ENCODE measurements at regions not wholly inside any gene's neighbourhood (a gene's known extent, or its start where the extent isn't known, plus 50 kb on each side); places are given as distances from the start of the nearest gene placed in this dataset.

GRCh38 chr9:580652-581342 is 260.7 kb upstream of the DMRT1 start:
- Histone ChIP-seq H3K4me1 (ENCODE audit: control insufficient read depth in 2 of 2, insufficient read depth in 2 of 2, low read length in 1 of 2) (no peaks in the 10 kb centered on the region), H3K9me3 (ENCODE audit: control insufficient read depth in 2 of 2, insufficient read depth in 1 of 2, low read depth in 1 of 2, low read length in 1 of 2) (no peaks in the 10 kb centered on the region), H3K4me3 (ENCODE audit: low read depth in 1 of 2, low read length in 2 of 2) (no peak overlapping the region), H3K27ac (ENCODE audit: low read depth in 2 of 2, low read length in 1 of 2) (no peak overlapping the region), H3K27me3 (ENCODE audit: control insufficient read depth in 1 of 2, insufficient read depth in 2 of 2, low read length in 2 of 2) (no peaks in the 10 kb centered on the region), H3K36me3 (ENCODE audit: control insufficient read depth in 2 of 2, insufficient read depth in 2 of 2, low read length in 1 of 2) (peaks cover 0 to 2% of the 10 kb centered on the region in 2 donors)
- WGBS, 2 donors, result 96 to 97% methylated on average over 37 to 39 of the region's 39 CpGs

GRCh38 chr9:581673-582497 is 259.6 kb upstream of the DMRT1 start:
- Histone ChIP-seq H3K36me3 (ENCODE audit: control insufficient read depth in 2 of 2, insufficient read depth in 2 of 2, low read length in 1 of 2) (peaks cover 0 to 2% of the 10 kb centered on the region in 2 donors), H3K9me3 (ENCODE audit: control insufficient read depth in 2 of 2, insufficient read depth in 1 of 2, low read depth in 1 of 2, low read length in 1 of 2) (no peaks in the 10 kb centered on the region), H3K4me3 (ENCODE audit: low read depth in 1 of 2, low read length in 2 of 2) (no peak overlapping the region), H3K27me3 (ENCODE audit: control insufficient read depth in 1 of 2, insufficient read depth in 2 of 2, low read length in 2 of 2) (no peaks in the 10 kb centered on the region), H3K27ac (ENCODE audit: low read depth in 2 of 2, low read length in 1 of 2) (no peak overlapping the region), H3K4me1 (ENCODE audit: control insufficient read depth in 2 of 2, insufficient read depth in 2 of 2, low read length in 1 of 2) (no peaks in the 10 kb centered on the region)
- 75 to 81% methylated on average over 7 of the region's 7 CpGs for WGBS, 2 donors

GRCh38 chr9:582775-583174 is 258.7 kb upstream of the DMRT1 start:
- Histone ChIP-seq H3K27ac (ENCODE audit: low read depth in 2 of 2, low read length in 1 of 2) (no peak overlapping the region), H3K4me1 (ENCODE audit: control insufficient read depth in 2 of 2, insufficient read depth in 2 of 2, low read length in 1 of 2) (no peaks in the 10 kb centered on the region), H3K27me3 (ENCODE audit: control insufficient read depth in 1 of 2, insufficient read depth in 2 of 2, low read length in 2 of 2) (no peaks in the 10 kb centered on the region), H3K4me3 (ENCODE audit: low read depth in 1 of 2, low read length in 2 of 2) (no peak overlapping the region), H3K9me3 (ENCODE audit: control insufficient read depth in 2 of 2, insufficient read depth in 1 of 2, low read depth in 1 of 2, low read length in 1 of 2) (no peaks in the 10 kb centered on the region), H3K36me3 (ENCODE audit: control insufficient read depth in 2 of 2, insufficient read depth in 2 of 2, low read length in 1 of 2) (peaks cover 0 to 2% of the 10 kb centered on the region in 2 donors)
- 53 to 60% methylated on average over 3 of the region's 3 CpGs for WGBS, 2 donors

GRCh38 chr9:587527-587926 is 254.0 kb upstream of the DMRT1 start:
- no peaks in the 10 kb centered on the region for H3K36me3 ChIP-seq (ENCODE audit: control insufficient read depth in 2 of 2, insufficient read depth in 2 of 2, low read length in 1 of 2)
- WGBS, 2 donors, result 77 to 80% methylated on average over 2 of the region's 2 CpGs
- H3K4me1 ChIP-seq (ENCODE audit: control insufficient read depth in 2 of 2, insufficient read depth in 2 of 2, low read length in 1 of 2), result peaks cover 0 to 6% of the 10 kb centered on the region in 2 donors
- H3K4me3 ChIP-seq (ENCODE audit: low read depth in 1 of 2, low read length in 2 of 2), result no peak overlapping the region
- no peaks in the 10 kb centered on the region for H3K9me3 ChIP-seq (ENCODE audit: control insufficient read depth in 2 of 2, insufficient read depth in 1 of 2, low read depth in 1 of 2, low read length in 1 of 2)
- no peaks in the 10 kb centered on the region for H3K27me3 ChIP-seq (ENCODE audit: control insufficient read depth in 1 of 2, insufficient read depth in 2 of 2, low read length in 2 of 2)
- no peak overlapping the region for H3K27ac ChIP-seq (ENCODE audit: low read depth in 2 of 2, low read length in 1 of 2)

DNA sequence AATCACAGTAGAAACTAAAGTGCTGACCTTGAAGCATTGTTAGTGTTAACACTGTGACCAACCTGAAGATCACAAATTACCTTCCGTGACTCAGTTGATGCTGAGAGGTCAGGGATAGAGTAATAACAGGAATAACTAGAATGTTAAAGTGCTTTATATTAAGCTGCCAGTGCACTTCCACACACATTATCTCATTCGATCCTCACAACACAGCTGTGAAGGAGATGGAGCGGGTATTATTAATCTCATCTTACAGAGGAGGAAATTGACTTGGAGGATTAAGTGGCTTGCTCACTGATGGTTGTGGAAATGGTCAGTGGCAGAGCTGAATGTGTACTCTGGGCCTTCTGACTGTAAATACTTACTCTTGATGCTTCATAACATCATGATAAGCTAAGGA is 252.5 kb upstream of the DMRT1 start:
- Histone ChIP-seq H3K4me1 (ENCODE audit: control insufficient read depth in 2 of 2, insufficient read depth in 2 of 2, low read length in 1 of 2) (peaks cover 0 to 6% of the 10 kb centered on the region in 2 donors), H3K4me3 (ENCODE audit: low read depth in 1 of 2, low read length in 2 of 2) (no peak overlapping the region), H3K36me3 (ENCODE audit: control insufficient read depth in 2 of 2, insufficient read depth in 2 of 2, low read length in 1 of 2) (no peaks in the 10 kb centered on the region), H3K9me3 (ENCODE audit: control insufficient read depth in 2 of 2, insufficient read depth in 1 of 2, low read depth in 1 of 2, low read length in 1 of 2) (no peaks in the 10 kb centered on the region), H3K27ac (ENCODE audit: low read depth in 2 of 2, low read length in 1 of 2) (peak overlapping the region; percentile 54 to 86), H3K27me3 (ENCODE audit: control insufficient read depth in 1 of 2, insufficient read depth in 2 of 2, low read length in 2 of 2) (no peaks in the 10 kb centered on the region)
- WGBS, 2 donors, result 59 to 66% methylated on average over 3 of the region's 3 CpGs

DNA sequence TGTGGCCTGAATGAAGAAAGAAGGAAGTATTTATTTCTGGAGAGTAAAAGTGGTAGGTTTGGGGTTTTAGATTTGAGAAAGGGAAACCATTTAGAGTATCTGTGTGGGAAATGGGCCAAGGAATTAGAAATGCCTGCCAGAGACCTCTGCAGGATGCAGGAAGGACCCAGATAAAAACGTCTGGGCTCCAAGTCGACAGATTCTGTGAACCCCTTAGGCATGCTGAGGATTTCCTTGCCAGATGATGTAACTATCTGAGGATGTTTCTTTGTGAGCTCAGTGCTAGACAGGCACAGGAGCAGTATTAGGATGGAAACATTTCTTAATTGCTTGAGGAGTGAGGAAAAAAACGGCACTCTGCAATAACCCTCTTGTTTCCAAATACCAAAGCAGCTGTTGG is 251.8 kb upstream of the DMRT1 start:
- Histone ChIP-seq H3K36me3 (ENCODE audit: control insufficient read depth in 2 of 2, insufficient read depth in 2 of 2, low read length in 1 of 2) (no peaks in the 10 kb centered on the region), H3K9me3 (ENCODE audit: control insufficient read depth in 2 of 2, insufficient read depth in 1 of 2, low read depth in 1 of 2, low read length in 1 of 2) (no peaks in the 10 kb centered on the region), H3K4me1 (ENCODE audit: control insufficient read depth in 2 of 2, insufficient read depth in 2 of 2, low read length in 1 of 2) (peaks cover 0 to 6% of the 10 kb centered on the region in 2 donors), H3K4me3 (ENCODE audit: low read depth in 1 of 2, low read length in 2 of 2) (no peak overlapping the region), H3K27ac (ENCODE audit: low read depth in 2 of 2, low read length in 1 of 2) (peak overlapping the region; percentile 54 to 86), H3K27me3 (ENCODE audit: control insufficient read depth in 1 of 2, insufficient read depth in 2 of 2, low read length in 2 of 2) (no peaks in the 10 kb centered on the region)
- 2 to 6% methylated on average over 3 of the region's 3 CpGs for WGBS, 2 donors

DNA sequence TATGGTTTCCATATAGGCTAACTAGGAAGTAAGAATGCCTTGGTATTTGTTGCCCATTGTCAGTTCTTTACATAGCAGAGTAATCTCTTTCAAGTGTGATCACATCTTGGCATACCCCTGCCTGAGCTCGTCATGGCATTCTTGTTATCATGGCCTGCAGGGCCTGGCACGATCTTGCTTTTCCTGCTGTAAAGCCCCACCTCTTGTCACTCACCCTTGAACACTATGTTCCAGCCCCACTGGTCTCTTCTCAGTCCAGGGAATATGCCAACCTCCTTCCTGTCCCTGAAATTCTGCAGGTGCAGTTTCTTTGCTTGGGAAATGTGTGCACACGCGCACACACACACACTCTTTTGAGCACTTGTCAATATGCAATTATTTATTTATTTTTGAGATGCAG is 250.2 kb upstream of the DMRT1 start:
- H3K9me3 ChIP-seq (ENCODE audit: control insufficient read depth in 2 of 2, insufficient read depth in 1 of 2, low read depth in 1 of 2, low read length in 1 of 2), result no peaks in the 10 kb centered on the region
- WGBS, 2 donors, result 33 to 49% methylated on average over 4 of the region's 4 CpGs
- peak overlapping the region in 1 of 2 donors; percentile 30 for H3K27ac ChIP-seq (ENCODE audit: low read depth in 2 of 2, low read length in 1 of 2)
- H3K36me3 ChIP-seq (ENCODE audit: control insufficient read depth in 2 of 2, insufficient read depth in 2 of 2, low read length in 1 of 2), result no peaks in the 10 kb centered on the region
- H3K27me3 ChIP-seq (ENCODE audit: control insufficient read depth in 1 of 2, insufficient read depth in 2 of 2, low read length in 2 of 2), result no peaks in the 10 kb centered on the region
- no peak overlapping the region for H3K4me3 ChIP-seq (ENCODE audit: low read depth in 1 of 2, low read length in 2 of 2)
- peaks cover 0 to 6% of the 10 kb centered on the region in 2 donors for H3K4me1 ChIP-seq (ENCODE audit: control insufficient read depth in 2 of 2, insufficient read depth in 2 of 2, low read length in 1 of 2)

- no peak overlapping the region for H3K27ac ChIP-seq (ENCODE audit: low read depth in 2 of 2, low read length in 1 of 2)
- peaks cover 0 to 6% of the 10 kb centered on the region in 2 donors for H3K4me1 ChIP-seq (ENCODE audit: control insufficient read depth in 2 of 2, insufficient read depth in 2 of 2, low read length in 1 of 2)
- 73 to 82% methylated on average over 9 of the region's 9 CpGs for WGBS, 2 donors
These were observed 249.3 kb upstream of the DMRT1 start for GRCh38 chr9:592225-592624.

DNA sequence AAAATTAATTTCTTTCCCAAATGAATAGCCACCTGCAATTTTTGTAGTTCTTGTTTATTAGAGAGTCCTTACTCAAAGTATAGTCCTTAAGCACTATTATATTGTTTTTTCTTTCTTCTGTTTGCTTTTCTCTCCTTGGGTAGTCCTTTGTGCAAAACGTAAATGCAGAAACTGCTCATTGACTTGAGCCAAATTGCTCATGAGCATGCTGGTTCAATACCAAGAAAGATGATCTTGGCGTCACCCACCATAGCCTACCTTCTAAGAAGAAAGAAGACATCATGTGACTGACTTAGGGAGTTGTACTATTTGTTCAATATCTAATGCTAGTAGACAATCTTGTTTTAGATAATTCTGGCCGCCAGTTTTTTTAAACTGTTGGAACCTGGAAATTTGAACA is 248.8 kb upstream of the DMRT1 start:
- Histone ChIP-seq H3K36me3 (ENCODE audit: control insufficient read depth in 2 of 2, insufficient read depth in 2 of 2, low read length in 1 of 2) (no peaks in the 10 kb centered on the region), H3K27ac (ENCODE audit: low read depth in 2 of 2, low read length in 1 of 2) (no peak overlapping the region), H3K9me3 (ENCODE audit: control insufficient read depth in 2 of 2, insufficient read depth in 1 of 2, low read depth in 1 of 2, low read length in 1 of 2) (no peaks in the 10 kb centered on the region), H3K4me1 (ENCODE audit: control insufficient read depth in 2 of 2, insufficient read depth in 2 of 2, low read length in 1 of 2) (peaks cover 0 to 6% of the 10 kb centered on the region in 2 donors), H3K4me3 (ENCODE audit: low read depth in 1 of 2, low read length in 2 of 2) (no peak overlapping the region), H3K27me3 (ENCODE audit: control insufficient read depth in 1 of 2, insufficient read depth in 2 of 2, low read length in 2 of 2) (no peaks in the 10 kb centered on the region)
- 67 to 74% methylated on average over 3 of the region's 3 CpGs for WGBS, 2 donors

More at GRCh38 chr9:592225-592624, 249.3 kb upstream of the DMRT1 start:
- no peaks in the 10 kb centered on the region for H3K27me3 ChIP-seq (ENCODE audit: control insufficient read depth in 1 of 2, insufficient read depth in 2 of 2, low read length in 2 of 2)
- H3K36me3 ChIP-seq (ENCODE audit: control insufficient read depth in 2 of 2, insufficient read depth in 2 of 2, low read length in 1 of 2), result no peaks in the 10 kb centered on the region
- H3K4me3 ChIP-seq (ENCODE audit: low read depth in 1 of 2, low read length in 2 of 2), result no peak overlapping the region
- H3K9me3 ChIP-seq (ENCODE audit: control insufficient read depth in 2 of 2, insufficient read depth in 1 of 2, low read depth in 1 of 2, low read length in 1 of 2), result no peaks in the 10 kb centered on the region

Measured in esophagus (tissue), 2 donors.